ENCODE measurements at regions not wholly inside any gene's neighbourhood (a gene's known extent, or its start where the extent isn't known, plus 50 kb on each side); places are given as distances from the start of the nearest gene placed in this dataset.

GRCh38 chr2:23123686-23124085 lies 261.3 kb upstream of the KLHL29 start:
- FAIRE-seq (no peak), ATAC-seq (no peak), DNase-seq (no peak)
- no peak for TF ChIP-seq CTCF (IDR thresholded peaks at IDR 0.05)
- Histone ChIP-seq H3K9me3 (no peaks in the 10 kb centered on the region), H3K27ac (no peak overlapping the region), H3K36me3 (no peaks in the 10 kb centered on the region), H3K4me1 (peaks cover 0 to 16% (median 12%) of the 10 kb centered on the region in 3 donors), H3K27me3 (no peaks in the 10 kb centered on the region), H3K4me3 (no peak overlapping the region)
- 92 to 96% methylated on average over 2 of the region's 2 CpGs for WGBS, 2 donors
- intact Hi-C loops (cut with DNase I), result no loop called here

- Histone ChIP-seq H3K27ac (no peak overlapping the region), H3K4me3 (no peak overlapping the region), H3K4me1 (peaks cover 0 to 16% (median 12%) of the 10 kb centered on the region in 3 donors), H3K36me3 (no peaks in the 10 kb centered on the region), H3K9me3 (no peaks in the 10 kb centered on the region), H3K27me3 (no peaks in the 10 kb centered on the region)
- no peak for TF ChIP-seq CTCF (IDR thresholded peaks at IDR 0.05)
- FAIRE-seq (no peak), ATAC-seq (no peak), DNase-seq (no peak)
- intact Hi-C loops (cut with DNase I), result no loop called here
- WGBS, 2 donors, result 92 to 93% methylated on average over 7 of the region's 7 CpGs
Measured at GRCh38 chr2:23124214-23124750, 260.7 kb upstream of the KLHL29 start.

GRCh38 chr2:23127465-23127864 lies 257.5 kb upstream of the KLHL29 start:
- peak overlapping the region in 1 of 4 donors; percentile 8 for H3K27ac ChIP-seq
- H3K4me1 ChIP-seq, result peaks cover 0 to 13% (median 12%) of the 10 kb centered on the region in 3 donors
- intact Hi-C loops (cut with DNase I), result no loop called here
- H3K4me3 ChIP-seq, result no peak overlapping the region
- DNase-seq (peak in 4 of 6 donors; percentile 39 to 72 (median 54)), FAIRE-seq (no peak), ATAC-seq (peak; percentile 92 to 98 (median 94))
- no peaks in the 10 kb centered on the region for H3K27me3 ChIP-seq
- no peak for TF ChIP-seq CTCF (IDR thresholded peaks at IDR 0.05)
- H3K36me3 ChIP-seq, result no peaks in the 10 kb centered on the region
- H3K9me3 ChIP-seq, result no peaks in the 10 kb centered on the region
- 26 to 33% methylated on average over 4 of the region's 4 CpGs for WGBS, 2 donors

- H3K27ac ChIP-seq, result no peak overlapping the region
- 96 to 97% methylated on average over 7 of the region's 7 CpGs for WGBS, 2 donors
- H3K9me3 ChIP-seq, result no peaks in the 10 kb centered on the region
- DNase-seq (no peak), FAIRE-seq (no peak), ATAC-seq (no peak)
- intact Hi-C loops (cut with DNase I), result no loop called here
- no peak for TF ChIP-seq CTCF (IDR thresholded peaks at IDR 0.05)
- no peaks in the 10 kb centered on the region for H3K27me3 ChIP-seq
- peaks cover 0 to 12% (median 11%) of the 10 kb centered on the region in 3 donors for H3K4me1 ChIP-seq
- H3K4me3 ChIP-seq, result no peak overlapping the region
- no peaks in the 10 kb centered on the region for H3K36me3 ChIP-seq
Measured at GRCh38 chr2:23128684-23129292, 256.2 kb upstream of the KLHL29 start.

GRCh38 chr2:23131066-23131575 lies 253.9 kb upstream of the KLHL29 start:
- Histone ChIP-seq H3K4me1 (peaks cover 0 to 11% (median 9%) of the 10 kb centered on the region in 3 donors), H3K27me3 (no peaks in the 10 kb centered on the region), H3K36me3 (no peaks in the 10 kb centered on the region), H3K9me3 (no peaks in the 10 kb centered on the region), H3K27ac (no peak overlapping the region), H3K4me3 (no peak overlapping the region)
- TF ChIP-seq CTCF (IDR thresholded peaks at IDR 0.05), result no peak
- intact Hi-C loops (cut with DNase I), result no loop called here
- FAIRE-seq (no peak), ATAC-seq (no peak), DNase-seq (no peak)
- WGBS, 2 donors, result 83 to 86% methylated on average over 4 of the region's 4 CpGs

All from pancreas (tissue), 10 donors.